ENCODE measurements at regions not wholly inside any gene's neighbourhood (a gene's known extent, or its start where the extent isn't known, plus 50 kb on each side); places are given as distances from the start of the nearest gene placed in this dataset.
A peak's percentile ranks its signal among the peaks of the same experiment; 100 is the strongest.

DNA sequence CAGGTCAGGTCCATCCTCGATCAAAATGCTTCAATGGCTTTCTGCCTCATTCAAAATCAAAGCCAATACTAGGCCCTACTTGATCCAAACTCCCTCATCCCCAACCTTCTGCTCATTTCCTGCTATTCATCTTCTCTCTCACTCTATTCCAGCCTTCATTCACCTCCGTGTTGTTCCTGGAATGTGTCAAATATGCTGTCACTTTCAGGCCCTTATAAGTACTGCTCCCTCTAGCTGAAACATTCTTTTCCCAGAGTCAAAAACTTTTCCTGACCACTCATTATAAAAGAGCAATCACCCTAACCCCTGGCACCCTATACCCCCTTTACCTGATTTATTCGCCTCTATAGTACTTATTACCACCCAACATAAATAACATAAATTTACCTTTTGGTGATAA lies 303.7 kb upstream of the PMFBP1 start:
- peak overlapping the region; percentile 32 for H2AFZ ChIP-seq (ENCODE audit: low read length)
- H3K4me2 ChIP-seq (ENCODE audit: insufficient read depth, low read length) = no peak overlapping the region
- H3K79me2 ChIP-seq (ENCODE audit: insufficient read depth, low read length) = no peaks in the 10 kb centered on the region
- no peak overlapping the region for H3K27ac ChIP-seq (ENCODE audit: low read depth, low read length)
- no peaks in the 10 kb centered on the region for H3K9me3 ChIP-seq (ENCODE audit: low read depth, low read length)
- H4K20me1 ChIP-seq (ENCODE audit: insufficient read depth, low read length) = no peaks in the 10 kb centered on the region
- H3K4me3 ChIP-seq (ENCODE audit: insufficient read depth, low read length) = no peak overlapping the region
- DNase-seq (ENCODE audit: insufficient read length, low spot score, missing footprints) = no peak
- H3K36me3 ChIP-seq (ENCODE audit: insufficient read depth, low read length) = no peaks in the 10 kb centered on the region
- H3K4me1 ChIP-seq (ENCODE audit: insufficient read depth, low read length) = peaks cover 18% of the 10 kb centered on the region
- no peaks in the 10 kb centered on the region for H3K27me3 ChIP-seq (ENCODE audit: insufficient read depth, low read length)
- TF ChIP-seq, protein P1, sequence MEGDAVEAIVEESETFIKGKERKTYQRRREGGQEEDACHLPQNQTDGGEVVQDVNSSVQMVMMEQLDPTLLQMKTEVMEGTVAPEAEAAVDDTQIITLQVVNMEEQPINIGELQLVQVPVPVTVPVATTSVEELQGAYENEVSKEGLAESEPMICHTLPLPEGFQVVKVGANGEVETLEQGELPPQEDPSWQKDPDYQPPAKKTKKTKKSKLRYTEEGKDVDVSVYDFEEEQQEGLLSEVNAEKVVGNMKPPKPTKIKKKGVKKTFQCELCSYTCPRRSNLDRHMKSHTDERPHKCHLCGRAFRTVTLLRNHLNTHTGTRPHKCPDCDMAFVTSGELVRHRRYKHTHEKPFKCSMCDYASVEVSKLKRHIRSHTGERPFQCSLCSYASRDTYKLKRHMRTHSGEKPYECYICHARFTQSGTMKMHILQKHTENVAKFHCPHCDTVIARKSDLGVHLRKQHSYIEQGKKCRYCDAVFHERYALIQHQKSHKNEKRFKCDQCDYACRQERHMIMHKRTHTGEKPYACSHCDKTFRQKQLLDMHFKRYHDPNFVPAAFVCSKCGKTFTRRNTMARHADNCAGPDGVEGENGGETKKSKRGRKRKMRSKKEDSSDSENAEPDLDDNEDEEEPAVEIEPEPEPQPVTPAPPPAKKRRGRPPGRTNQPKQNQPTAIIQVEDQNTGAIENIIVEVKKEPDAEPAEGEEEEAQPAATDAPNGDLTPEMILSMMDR (IDR thresholded peaks at IDR 0.05; ENCODE audit: extremely low read depth, low read depth, low read length) = no peak

DNA sequence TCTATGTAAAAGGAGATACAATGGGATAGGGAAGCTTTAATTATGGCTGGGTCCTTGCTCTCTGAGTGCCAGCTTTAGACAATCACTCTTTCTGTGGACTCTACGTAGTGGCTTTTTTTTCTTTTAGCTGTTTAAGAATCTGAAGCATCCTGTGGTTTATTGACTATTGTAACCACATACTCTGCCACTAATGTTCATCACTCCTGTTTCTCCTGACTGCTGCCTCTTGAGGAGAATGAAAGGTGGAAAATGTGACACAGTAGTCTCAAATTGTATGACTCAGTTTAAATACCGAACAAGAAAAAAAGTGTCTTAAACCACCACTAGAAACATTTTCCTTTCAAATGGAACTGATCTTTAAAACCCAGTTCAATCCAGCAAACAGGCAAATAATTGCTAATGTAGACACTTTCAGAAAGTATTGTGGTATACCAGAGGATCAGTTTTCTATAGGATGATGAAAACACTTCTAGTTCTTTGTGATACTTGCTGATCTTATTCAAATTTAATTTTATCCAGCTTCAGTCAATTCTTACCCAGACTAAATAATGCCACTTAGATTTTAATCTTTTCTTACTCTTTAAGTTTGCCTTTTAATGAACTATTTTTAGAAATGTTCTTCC lies 302.7 kb upstream of the PMFBP1 start:
- H3K9me3 ChIP-seq (ENCODE audit: low read depth, low read length) = no peaks in the 10 kb centered on the region
- H3K4me1 ChIP-seq (ENCODE audit: insufficient read depth, low read length) = peaks cover 18% of the 10 kb centered on the region
- H3K4me2 ChIP-seq (ENCODE audit: insufficient read depth, low read length) = peak overlapping the region; percentile 25
- TF ChIP-seq, protein P1 (IDR thresholded peaks at IDR 0.05; ENCODE audit: extremely low read depth, low read depth, low read length) = no peak
- no peak overlapping the region for H2AFZ ChIP-seq (ENCODE audit: low read length)
- no peak overlapping the region for H3K4me3 ChIP-seq (ENCODE audit: insufficient read depth, low read length)
- H3K27ac ChIP-seq (ENCODE audit: low read depth, low read length) = peak overlapping the region; percentile 66
- no peaks in the 10 kb centered on the region for H3K27me3 ChIP-seq (ENCODE audit: insufficient read depth, low read length)
- H4K20me1 ChIP-seq (ENCODE audit: insufficient read depth, low read length) = no peaks in the 10 kb centered on the region
- no peak for DNase-seq (ENCODE audit: insufficient read length, low spot score, missing footprints)
- no peaks in the 10 kb centered on the region for H3K79me2 ChIP-seq (ENCODE audit: insufficient read depth, low read length)
- no peaks in the 10 kb centered on the region for H3K36me3 ChIP-seq (ENCODE audit: insufficient read depth, low read length)

DNA sequence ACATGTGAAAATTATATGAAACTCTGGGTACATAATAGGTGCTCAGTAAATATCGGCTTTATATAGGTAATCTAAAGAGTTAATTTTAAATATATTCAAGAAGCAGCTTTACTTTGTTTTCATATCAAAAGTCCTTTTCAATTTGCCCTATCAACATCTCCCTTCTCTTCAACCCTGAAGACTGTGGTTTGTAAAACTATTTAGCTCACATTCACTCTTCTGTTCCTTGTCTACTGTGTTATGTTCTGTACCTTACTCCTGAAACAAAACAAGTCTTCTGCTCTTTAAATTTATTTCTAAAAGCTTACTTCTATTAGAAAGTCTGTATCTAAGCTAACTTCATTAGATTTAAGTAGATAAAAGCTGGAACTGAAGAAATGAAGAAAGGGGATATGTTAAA lies 301.7 kb upstream of the PMFBP1 start:
- no peak overlapping the region for H2AFZ ChIP-seq (ENCODE audit: low read length)
- no peaks in the 10 kb centered on the region for H3K36me3 ChIP-seq (ENCODE audit: insufficient read depth, low read length)
- TF ChIP-seq, protein P1 (IDR thresholded peaks at IDR 0.05; ENCODE audit: extremely low read depth, low read depth, low read length) = no peak
- peaks cover 18% of the 10 kb centered on the region for H3K4me1 ChIP-seq (ENCODE audit: insufficient read depth, low read length)
- peak overlapping the region; percentile 66 for H3K27ac ChIP-seq (ENCODE audit: low read depth, low read length)
- no peak for DNase-seq (ENCODE audit: insufficient read length, low spot score, missing footprints)
- no peaks in the 10 kb centered on the region for H4K20me1 ChIP-seq (ENCODE audit: insufficient read depth, low read length)
- H3K4me2 ChIP-seq (ENCODE audit: insufficient read depth, low read length) = no peak overlapping the region
- H3K9me3 ChIP-seq (ENCODE audit: low read depth, low read length) = no peaks in the 10 kb centered on the region
- H3K27me3 ChIP-seq (ENCODE audit: insufficient read depth, low read length) = no peaks in the 10 kb centered on the region
- no peaks in the 10 kb centered on the region for H3K79me2 ChIP-seq (ENCODE audit: insufficient read depth, low read length)
- no peak overlapping the region for H3K4me3 ChIP-seq (ENCODE audit: insufficient read depth, low read length)

DNA sequence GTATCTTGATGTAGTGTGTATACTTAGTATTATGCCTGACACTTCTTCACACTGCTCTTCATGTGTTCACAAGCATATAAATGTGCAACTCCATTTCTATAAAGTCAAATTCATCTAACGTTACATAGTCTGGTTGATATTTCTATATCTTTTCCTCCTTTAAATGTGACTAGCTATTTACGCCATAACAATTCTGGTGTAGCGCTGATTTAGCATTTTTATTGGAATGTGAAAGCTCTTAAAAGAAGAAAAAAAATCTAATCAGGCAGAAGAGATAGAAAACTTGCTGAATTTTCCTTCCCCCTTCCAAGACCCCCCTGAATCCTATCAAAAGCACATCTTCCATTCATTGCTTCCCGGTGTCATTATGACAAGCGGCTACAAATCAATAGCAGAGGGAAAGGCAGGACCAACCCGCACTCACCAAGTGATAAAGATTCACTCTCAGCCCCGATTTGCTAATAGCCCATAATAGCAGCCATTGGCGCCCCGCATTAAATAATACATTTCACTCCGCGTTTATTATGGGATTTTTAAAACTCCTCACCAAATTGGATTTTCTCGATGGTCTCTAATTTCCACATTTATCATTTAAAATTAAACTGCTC lies 299.5 kb upstream of the PMFBP1 start:
- no peak overlapping the region for H3K4me3 ChIP-seq (ENCODE audit: insufficient read depth, low read length)
- H3K4me2 ChIP-seq (ENCODE audit: insufficient read depth, low read length) = no peak overlapping the region
- peaks cover 18% of the 10 kb centered on the region for H3K4me1 ChIP-seq (ENCODE audit: insufficient read depth, low read length)
- no peaks in the 10 kb centered on the region for H4K20me1 ChIP-seq (ENCODE audit: insufficient read depth, low read length)
- H3K36me3 ChIP-seq (ENCODE audit: insufficient read depth, low read length) = no peaks in the 10 kb centered on the region
- TF ChIP-seq, protein P1 (IDR thresholded peaks at IDR 0.05; ENCODE audit: extremely low read depth, low read depth, low read length) = no peak
- H3K79me2 ChIP-seq (ENCODE audit: insufficient read depth, low read length) = no peaks in the 10 kb centered on the region
- DNase-seq (ENCODE audit: insufficient read length, low spot score, missing footprints) = no peak
- no peak overlapping the region for H3K27ac ChIP-seq (ENCODE audit: low read depth, low read length)
- no peaks in the 10 kb centered on the region for H3K27me3 ChIP-seq (ENCODE audit: insufficient read depth, low read length)
- no peaks in the 10 kb centered on the region for H3K9me3 ChIP-seq (ENCODE audit: low read depth, low read length)
- no peak overlapping the region for H2AFZ ChIP-seq (ENCODE audit: low read length)
